Panc1 (cell line): ENCODE measurements at regions not wholly inside any gene's neighbourhood (a gene's known extent, or its start where the extent isn't known, plus 50 kb on each side); places are given as distances from the start of the nearest gene placed in this dataset.

Source experiments
- SIN3A ChIP-seq: IDR thresholded peaks from 2 replicates; pipeline ENCODE4 v1.6.1; 2012; ENCODE audit warnings: low read depth, mild to moderate bottlenecking, low read length, moderate library complexity, borderline replicate concordance; ENCODE audit not compliant: insufficient read depth
- TF ChIP-seq, protein P1 (sequence below): fragments of 450-650 bp; IDR thresholded peaks from 2 replicates; pipeline ENCODE4 v1.5.1; 2017; ENCODE audit warnings: mild to moderate bottlenecking

DNA sequence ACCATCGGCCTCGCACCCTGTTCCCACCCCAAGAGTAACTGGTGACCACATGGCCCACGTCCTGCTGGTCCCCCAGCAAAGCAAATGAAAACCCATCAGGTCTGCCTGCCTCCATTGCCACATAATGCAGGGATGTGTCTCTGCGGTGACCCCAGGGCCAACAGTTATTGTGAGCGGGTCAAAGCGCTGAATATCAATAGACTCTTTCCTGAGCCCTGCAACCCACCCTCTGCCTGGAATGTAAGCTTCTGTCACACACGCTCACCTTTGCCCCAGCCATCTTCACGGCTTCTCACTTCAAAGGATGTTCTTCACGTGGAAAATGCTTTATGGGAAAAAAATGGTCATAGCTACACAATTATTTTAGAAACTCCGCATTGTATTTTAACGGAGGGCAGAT lies 63.9 kb downstream of the FZD10 start:
- TF ChIP-seq, protein P1, sequence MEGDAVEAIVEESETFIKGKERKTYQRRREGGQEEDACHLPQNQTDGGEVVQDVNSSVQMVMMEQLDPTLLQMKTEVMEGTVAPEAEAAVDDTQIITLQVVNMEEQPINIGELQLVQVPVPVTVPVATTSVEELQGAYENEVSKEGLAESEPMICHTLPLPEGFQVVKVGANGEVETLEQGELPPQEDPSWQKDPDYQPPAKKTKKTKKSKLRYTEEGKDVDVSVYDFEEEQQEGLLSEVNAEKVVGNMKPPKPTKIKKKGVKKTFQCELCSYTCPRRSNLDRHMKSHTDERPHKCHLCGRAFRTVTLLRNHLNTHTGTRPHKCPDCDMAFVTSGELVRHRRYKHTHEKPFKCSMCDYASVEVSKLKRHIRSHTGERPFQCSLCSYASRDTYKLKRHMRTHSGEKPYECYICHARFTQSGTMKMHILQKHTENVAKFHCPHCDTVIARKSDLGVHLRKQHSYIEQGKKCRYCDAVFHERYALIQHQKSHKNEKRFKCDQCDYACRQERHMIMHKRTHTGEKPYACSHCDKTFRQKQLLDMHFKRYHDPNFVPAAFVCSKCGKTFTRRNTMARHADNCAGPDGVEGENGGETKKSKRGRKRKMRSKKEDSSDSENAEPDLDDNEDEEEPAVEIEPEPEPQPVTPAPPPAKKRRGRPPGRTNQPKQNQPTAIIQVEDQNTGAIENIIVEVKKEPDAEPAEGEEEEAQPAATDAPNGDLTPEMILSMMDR, result no peak
- TF ChIP-seq SIN3A, result no peak
